OCI-LY1 (cell line): ENCODE measurements at regions not wholly inside any gene's neighbourhood (a gene's known extent, or its start where the extent isn't known, plus 50 kb on each side); places are given as distances from the start of the nearest gene placed in this dataset.

Experiments used
- H2AFZ ChIP-seq: fragments of 200-600 bp; sonication (generic), shearing (Covaris generic); 2 replicates; pipeline ENCODE4 v1.6.0; 2014; ENCODE audit warnings: antibody characterized with exemption, mild to moderate bottlenecking, low read length
- H3F3A ChIP-seq: fragments of 200-600 bp; sonication (generic), shearing (Covaris generic); 2 replicates; pipeline ENCODE4 v1.6.0; 2014; ENCODE audit warnings: mild to moderate bottlenecking, antibody characterized with exemption, low read length, moderate library complexity; ENCODE audit not compliant: insufficient read depth
- H3K27ac ChIP-seq: fragments of 200-600 bp; sonication (generic); 2 replicates; pipeline ENCODE4 v1.5.1; 2014; ENCODE audit warnings: low read length, mixed run types, mild to moderate bottlenecking, low read depth; ENCODE audit not compliant: poor library complexity, severe bottlenecking
- H3K27me3 ChIP-seq: fragments of 200-600 bp; sonication (generic); 2 replicates; pipeline ENCODE4 v1.6.0; 2014; ENCODE audit warnings: antibody characterized with exemption, mild to moderate bottlenecking, low read length, moderate library complexity; ENCODE audit not compliant: insufficient read depth
- H3K36me3 ChIP-seq: fragments of 200-600 bp; sonication (generic); 2 replicates; pipeline ENCODE4 v1.6.1; 2014; ENCODE audit warnings: mild to moderate bottlenecking, antibody characterized with exemption, low read length, moderate library complexity, mixed read lengths; ENCODE audit not compliant: insufficient read depth
- H3K4me1 ChIP-seq: fragments of 200-600 bp; sonication (generic); 2 replicates; pipeline ENCODE4 v1.5.1; 2014; ENCODE audit warnings: mild to moderate bottlenecking, low read length, moderate library complexity; ENCODE audit not compliant: insufficient read depth, severe bottlenecking
- H3K4me2 ChIP-seq: fragments of 200-600 bp; sonication (generic), shearing (Covaris generic); 2 replicates; pipeline ENCODE4 v1.6.1; 2014; ENCODE audit warnings: low read length
- H3K4me3 ChIP-seq: fragments of 200-600 bp; sonication (generic); 2 replicates; pipeline ENCODE4 v1.5.1; 2014; ENCODE audit warnings: low read length, low read depth, mild to moderate bottlenecking, mixed read lengths; ENCODE audit not compliant: poor library complexity, severe bottlenecking
- H3K79me2 ChIP-seq: fragments of 200-600 bp; shearing (Covaris generic); 2 replicates; pipeline ENCODE4 v1.6.1; 2016; ENCODE audit warnings: mixed run types, low read length, mixed read lengths; ENCODE audit not compliant: insufficient read depth
- H3K9ac ChIP-seq: fragments of 200-600 bp; sonication (generic), shearing (Covaris generic); 2 replicates; pipeline ENCODE4 v1.6.1; 2014; ENCODE audit warnings: mild to moderate bottlenecking, low read length, mixed read lengths
- H3K9me2 ChIP-seq: fragments of 200-600 bp; sonication (generic), shearing (Covaris generic); 2 replicates; pipeline ENCODE4 v1.6.1; 2014; ENCODE audit warnings: low read depth, mild to moderate bottlenecking, low read length, mixed read lengths
- H3K9me3 ChIP-seq: fragments of 200-600 bp; shearing (Covaris generic); 2 replicates; pipeline ENCODE4 v1.6.1; 2014; ENCODE audit warnings: low read length, mixed read lengths
- H4K20me1 ChIP-seq: fragments of 200-600 bp; sonication (generic), shearing (Covaris generic); 2 replicates; pipeline ENCODE4 v1.6.0; 2016; ENCODE audit warnings: mild to moderate bottlenecking, low read length; ENCODE audit not compliant: insufficient read depth
- CTCF ChIP-seq: fragments of 200-600 bp; sonication (generic), shearing (Covaris generic); IDR thresholded peaks from 2 replicates; pipeline ENCODE4 v1.5.1; 2017; ENCODE audit warnings: mild to moderate bottlenecking, antibody characterized with exemption, low read length, moderate library complexity, mixed read lengths
- EZH2 ChIP-seq: fragments of 200-600 bp; sonication (generic), shearing (Covaris generic); IDR thresholded peaks from 2 replicates; pipeline ENCODE4 v1.8.0; 2017; ENCODE audit warnings: borderline replicate concordance, mixed run types, mild to moderate bottlenecking, antibody characterized with exemption, low read length, moderate library complexity, mixed read lengths

- no peaks in the 10 kb centered on the region for H3K27me3 ChIP-seq
- no peaks in the 10 kb centered on the region for H3K79me2 ChIP-seq
- H3K4me3 ChIP-seq = no peak overlapping the region
- no peaks in the 10 kb centered on the region for H3K36me3 ChIP-seq
- no peak overlapping the region for H3K27ac ChIP-seq
- H3F3A ChIP-seq = no peaks in the 10 kb centered on the region
- no peak overlapping the region for H2AFZ ChIP-seq
- TF ChIP-seq CTCF (no peak), EZH2 (no peak)
- H3K4me2 ChIP-seq = no peak overlapping the region
- H4K20me1 ChIP-seq = no peaks in the 10 kb centered on the region
- H3K9me2 ChIP-seq = no peaks in the 10 kb centered on the region; the same call in 1 of the 2 replicates
- H3K4me1 ChIP-seq = no peaks in the 10 kb centered on the region
- no peak overlapping the region for H3K9ac ChIP-seq
- no peaks in the 10 kb centered on the region for H3K9me3 ChIP-seq
These were observed 550.2 kb upstream of the MIR17HG start for GRCh38 chr13:90797335-90797734.

- Histone ChIP-seq H3K4me1 (no peaks in the 10 kb centered on the region), H3K9ac (no peak overlapping the region), H3K27ac (no peak overlapping the region), H3K79me2 (no peaks in the 10 kb centered on the region), H4K20me1 (no peaks in the 10 kb centered on the region), H3K9me2 (no peaks in the 10 kb centered on the region; the same call in 1 of the 2 replicates), H3F3A (no peaks in the 10 kb centered on the region), H3K9me3 (no peaks in the 10 kb centered on the region), H3K4me2 (no peak overlapping the region), H3K4me3 (no peak overlapping the region), H3K36me3 (no peaks in the 10 kb centered on the region), H3K27me3 (no peaks in the 10 kb centered on the region), H2AFZ (no peak overlapping the region)
- TF ChIP-seq EZH2 (no peak), CTCF (no peak)
These were observed 549.1 kb upstream of the MIR17HG start for GRCh38 chr13:90798381-90798780.

GRCh38 chr13:90800082-90800746 lies 547.3 kb upstream of the MIR17HG start:
- Histone ChIP-seq H3K79me2 (no peaks in the 10 kb centered on the region), H2AFZ (no peak overlapping the region), H3K36me3 (no peaks in the 10 kb centered on the region), H3K4me3 (no peak overlapping the region), H3K27ac (no peak overlapping the region), H3K27me3 (no peaks in the 10 kb centered on the region), H3K9me2 (no peaks in the 10 kb centered on the region; the same call in 1 of the 2 replicates), H3K9ac (no peak overlapping the region), H4K20me1 (no peaks in the 10 kb centered on the region), H3F3A (no peaks in the 10 kb centered on the region), H3K9me3 (no peaks in the 10 kb centered on the region), H3K4me1 (no peaks in the 10 kb centered on the region), H3K4me2 (no peak overlapping the region)
- no peak for TF ChIP-seq CTCF
- no peak for TF ChIP-seq EZH2
